ENCODE measurements at regions not wholly inside any gene's neighbourhood (a gene's known extent, or its start where the extent isn't known, plus 50 kb on each side); places are given as distances from the start of the nearest gene placed in this dataset.

- no peak overlapping the region for H3K27ac ChIP-seq
- no peaks in the 10 kb centered on the region for H3K27me3 ChIP-seq
- no peaks in the 10 kb centered on the region for H3K36me3 ChIP-seq
- no peaks in the 10 kb centered on the region for H3K4me1 ChIP-seq
- WGBS, 2 donors, result 92 to 93% methylated on average over 2 of the region's 2 CpGs
- DNase-seq (ENCODE audit: low spot score in 2 of 2), result no peak
- TF ChIP-seq POLR2A (IDR thresholded peaks at IDR 0.05) (no peak), EP300 (IDR thresholded peaks at IDR 0.05) (no peak)
- TF ChIP-seq, protein P1, sequence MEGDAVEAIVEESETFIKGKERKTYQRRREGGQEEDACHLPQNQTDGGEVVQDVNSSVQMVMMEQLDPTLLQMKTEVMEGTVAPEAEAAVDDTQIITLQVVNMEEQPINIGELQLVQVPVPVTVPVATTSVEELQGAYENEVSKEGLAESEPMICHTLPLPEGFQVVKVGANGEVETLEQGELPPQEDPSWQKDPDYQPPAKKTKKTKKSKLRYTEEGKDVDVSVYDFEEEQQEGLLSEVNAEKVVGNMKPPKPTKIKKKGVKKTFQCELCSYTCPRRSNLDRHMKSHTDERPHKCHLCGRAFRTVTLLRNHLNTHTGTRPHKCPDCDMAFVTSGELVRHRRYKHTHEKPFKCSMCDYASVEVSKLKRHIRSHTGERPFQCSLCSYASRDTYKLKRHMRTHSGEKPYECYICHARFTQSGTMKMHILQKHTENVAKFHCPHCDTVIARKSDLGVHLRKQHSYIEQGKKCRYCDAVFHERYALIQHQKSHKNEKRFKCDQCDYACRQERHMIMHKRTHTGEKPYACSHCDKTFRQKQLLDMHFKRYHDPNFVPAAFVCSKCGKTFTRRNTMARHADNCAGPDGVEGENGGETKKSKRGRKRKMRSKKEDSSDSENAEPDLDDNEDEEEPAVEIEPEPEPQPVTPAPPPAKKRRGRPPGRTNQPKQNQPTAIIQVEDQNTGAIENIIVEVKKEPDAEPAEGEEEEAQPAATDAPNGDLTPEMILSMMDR (IDR thresholded peaks at IDR 0.05), result no peak
- H3K4me3 ChIP-seq, result no peak overlapping the region
- H3K9me3 ChIP-seq, result no peaks in the 10 kb centered on the region
Measured at GRCh38 chr7:110262251-110262650, 828.7 kb upstream of the LRRN3 start.

DNA sequence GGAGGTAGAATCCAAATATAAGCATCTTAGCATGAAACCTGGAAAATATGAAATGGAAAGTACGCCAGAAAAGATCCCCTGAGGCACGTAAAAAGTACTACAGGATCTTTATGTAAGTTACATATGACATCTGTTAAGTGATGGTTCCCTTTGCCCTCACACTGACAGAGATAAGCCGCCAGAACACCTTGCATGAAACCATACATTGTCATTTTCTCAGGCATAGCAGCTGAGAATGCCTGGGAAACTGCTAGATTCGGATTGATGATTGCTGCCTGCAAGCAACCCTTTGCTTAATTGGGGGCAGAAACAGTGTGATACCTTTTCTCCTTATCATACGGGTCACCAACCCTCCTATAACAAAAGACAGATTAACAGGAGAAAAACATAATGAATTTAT is 826.6 kb upstream of the LRRN3 start:
- H3K4me3 ChIP-seq, result no peak overlapping the region
- H3K36me3 ChIP-seq, result no peaks in the 10 kb centered on the region
- no peaks in the 10 kb centered on the region for H3K9me3 ChIP-seq
- no peaks in the 10 kb centered on the region for H3K4me1 ChIP-seq
- TF ChIP-seq, protein P1 (IDR thresholded peaks at IDR 0.05), result no peak
- TF ChIP-seq POLR2A (IDR thresholded peaks at IDR 0.05) (no peak), EP300 (IDR thresholded peaks at IDR 0.05) (no peak)
- DNase-seq (ENCODE audit: low spot score in 2 of 2), result no peak
- H3K27me3 ChIP-seq, result no peaks in the 10 kb centered on the region
- 81 to 89% methylated on average over 5 of the region's 5 CpGs for whole genome bisulfite sequencing, 2 donors
- no peak overlapping the region for H3K27ac ChIP-seq

DNA sequence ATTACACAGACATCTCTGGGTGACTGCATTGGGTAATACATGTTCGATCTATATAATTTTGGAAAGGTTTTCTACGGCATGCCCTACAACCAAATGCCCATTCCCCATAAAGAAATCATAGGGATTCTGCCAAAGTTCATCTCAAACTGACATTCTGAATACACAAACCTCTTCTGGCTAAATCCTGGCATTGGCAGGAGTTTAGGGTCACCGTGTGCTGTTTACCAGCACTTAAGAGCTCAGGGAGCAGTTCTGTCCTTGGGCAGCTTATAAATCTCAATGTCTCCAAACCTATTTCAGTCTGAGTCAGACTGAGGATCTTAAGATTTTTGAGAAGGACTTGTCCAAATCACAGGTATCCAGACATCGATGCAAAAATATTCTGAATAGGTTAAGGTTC is 809.6 kb upstream of the LRRN3 start:
- 74 to 80% methylated on average over 4 of the region's 4 CpGs for WGBS, 2 donors
- TF ChIP-seq POLR2A (IDR thresholded peaks at IDR 0.05) (no peak), EP300 (IDR thresholded peaks at IDR 0.05) (no peak)
- TF ChIP-seq, protein P1 (IDR thresholded peaks at IDR 0.05), result no peak
- no peak overlapping the region for H3K27ac ChIP-seq

DNA sequence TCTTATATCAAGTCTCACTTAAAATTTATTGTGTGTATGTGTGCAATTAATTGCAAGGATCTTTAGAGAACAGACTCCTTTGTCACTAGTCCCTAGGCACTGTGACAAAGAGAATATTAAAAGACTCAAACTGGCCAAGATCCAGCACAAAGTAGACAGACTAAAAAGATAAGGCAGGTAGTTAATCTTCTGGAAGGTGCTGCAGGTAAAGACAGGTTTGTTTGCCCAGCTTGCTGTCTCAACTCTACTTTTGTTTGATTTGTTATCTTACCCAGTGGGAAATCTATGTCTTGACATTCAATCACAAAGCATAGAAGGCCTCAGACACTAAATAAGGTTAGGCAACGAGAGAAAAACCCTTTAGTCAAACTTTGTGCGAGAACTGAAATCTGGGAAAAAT is 807.9 kb upstream of the LRRN3 start:
- WGBS, 2 donors, result 73 to 79% methylated on average over 2 of the region's 2 CpGs
- DNase-seq (ENCODE audit: low spot score in 2 of 2), result no peak
- Histone ChIP-seq H3K4me3 (no peak overlapping the region), H3K27ac (no peak overlapping the region), H3K27me3 (no peaks in the 10 kb centered on the region), H3K9me3 (no peaks in the 10 kb centered on the region), H3K36me3 (no peaks in the 10 kb centered on the region), H3K4me1 (no peaks in the 10 kb centered on the region)
- TF ChIP-seq POLR2A (IDR thresholded peaks at IDR 0.05), result no peak
- TF ChIP-seq, protein P1 (IDR thresholded peaks at IDR 0.05), result no peak
- TF ChIP-seq EP300 (IDR thresholded peaks at IDR 0.05), result no peak

More for the DNA sequence above, 809.6 kb upstream of the LRRN3 start:
- no peaks in the 10 kb centered on the region for H3K36me3 ChIP-seq
- H3K9me3 ChIP-seq, result no peaks in the 10 kb centered on the region
- no peak overlapping the region for H3K4me3 ChIP-seq
- DNase-seq (ENCODE audit: low spot score in 2 of 2), result no peak
- H3K4me1 ChIP-seq, result no peaks in the 10 kb centered on the region
- H3K27me3 ChIP-seq, result no peaks in the 10 kb centered on the region

DNA sequence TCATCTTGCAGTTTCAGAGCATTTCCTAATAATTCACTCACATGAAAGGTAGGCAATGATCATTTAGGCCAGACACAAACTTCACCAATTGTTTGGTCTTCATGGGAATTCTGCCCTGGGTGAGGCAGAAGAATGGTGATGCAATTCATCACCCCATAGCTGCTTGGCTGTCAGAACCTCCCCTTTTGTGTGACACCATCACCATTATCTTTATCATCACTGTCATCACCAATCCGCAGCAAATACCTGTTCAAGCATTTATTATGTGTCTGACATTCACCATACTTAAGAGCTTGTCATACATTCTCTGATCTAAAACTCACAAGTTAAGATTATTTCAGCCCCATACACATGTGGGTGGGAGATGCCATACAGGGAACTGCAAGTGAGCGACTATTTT is 799.5 kb upstream of the LRRN3 start:
- H3K27ac ChIP-seq, result no peak overlapping the region
- H3K4me3 ChIP-seq, result no peak overlapping the region
- WGBS, 2 donors, result 89 to 90% methylated on average over 2 of the region's 2 CpGs
- no peaks in the 10 kb centered on the region for H3K36me3 ChIP-seq
- H3K27me3 ChIP-seq, result no peaks in the 10 kb centered on the region
- no peaks in the 10 kb centered on the region for H3K9me3 ChIP-seq
- TF ChIP-seq EP300 (IDR thresholded peaks at IDR 0.05) (no peak), POLR2A (IDR thresholded peaks at IDR 0.05) (no peak)
- TF ChIP-seq, protein P1 (IDR thresholded peaks at IDR 0.05), result no peak
- no peak for DNase-seq (ENCODE audit: low spot score in 2 of 2)
- no peaks in the 10 kb centered on the region for H3K4me1 ChIP-seq
